WTC11 (cell line): ENCODE measurements at regions not wholly inside any gene's neighbourhood (a gene's known extent, or its start where the extent isn't known, plus 50 kb on each side); places are given as distances from the start of the nearest gene placed in this dataset.

Experiments used
- ATAC-seq: fragments of 200-7000 bp; cut with Tn5 transposase; 2 replicates; pipeline ENCODE4 v1.10.0; 2021; ENCODE audit warnings: mild to moderate bottlenecking, moderate library complexity
- CTCF ChIA-PET: fragments of 300-600 bp; sonication (Branson Sonifier 250); formaldehyde crosslinking; loops from one replicate; lab custom pipeline; 2021; ENCODE audit warnings: antibody characterized with exemption; lab: Charles Lee
- POLR2A ChIA-PET: fragments of 350-600 bp; sonication (Branson Sonifier 250); formaldehyde crosslinking; loops from one replicate; lab custom pipeline; 2021; ENCODE audit warnings: antibody characterized with exemption; lab: Charles Lee
- DNase-seq: peaks from one replicate; pipeline ENCODE4 v3.0.0; 2021; ENCODE audit warnings: low spot score
- H3K27ac Mint-ChIP-seq: 2 replicates; pipeline ENCODE4 v1.8.0; 2021; ENCODE audit warnings: mixed read lengths
- H3K27me3 Mint-ChIP-seq: 2 replicates; pipeline ENCODE4 v1.8.0; 2021; ENCODE audit warnings: low read depth, mild to moderate bottlenecking, moderate library complexity, mixed read lengths
- H3K36me3 Mint-ChIP-seq: 2 replicates; pipeline ENCODE4 v1.8.0; 2021; ENCODE audit warnings: mixed read lengths
- H3K4me1 Mint-ChIP-seq: 2 replicates; pipeline ENCODE4 v1.8.0; 2022; ENCODE audit warnings: mixed read lengths
- H3K4me3 Mint-ChIP-seq: 2 replicates; pipeline ENCODE4 v1.8.0; 2021; ENCODE audit warnings: mild to moderate bottlenecking, moderate library complexity, mixed read lengths
- H3K9me3 Mint-ChIP-seq: 2 replicates; pipeline ENCODE4 v1.8.0; 2021; ENCODE audit warnings: mixed read lengths
- CREM ChIP-seq: sonication (generic); formaldehyde crosslinking; IDR thresholded peaks from 2 replicates; pipeline ENCODE4 v1.8.1; 2022; ENCODE audit warnings: mild to moderate bottlenecking, missing genetic modification reagents, moderate library complexity
- ELF4 ChIP-seq: sonication (generic); formaldehyde crosslinking; IDR thresholded peaks from 2 replicates; pipeline ENCODE4 v1.8.1; 2022; ENCODE audit warnings: low read depth, mild to moderate bottlenecking, moderate library complexity, missing genetic modification reagents
- EMX1 ChIP-seq: fragments of 250-450 bp; sonication (Bioruptor Pico); IDR thresholded peaks from 2 replicates; pipeline ENCODE4 v1.8.0; 2021; ENCODE audit warnings: mild to moderate bottlenecking
- ESRRA ChIP-seq: sonication (generic); formaldehyde crosslinking; IDR thresholded peaks from 2 replicates; pipeline ENCODE4 v1.8.1; 2022; ENCODE audit warnings: mild to moderate bottlenecking, missing genetic modification reagents, borderline replicate concordance
- FOXP1 ChIP-seq: sonication (generic); formaldehyde crosslinking; IDR thresholded peaks from 2 replicates; pipeline ENCODE4 v1.8.0; 2022; ENCODE audit warnings: missing genetic modification reagents, mild to moderate bottlenecking, moderate library complexity, borderline replicate concordance
- MXD4 ChIP-seq: fragments of 250-450 bp; sonication (Bioruptor Pico); IDR thresholded peaks from 2 replicates; pipeline ENCODE4 v1.8.0; 2021; ENCODE audit warnings: mild to moderate bottlenecking, moderate library complexity, borderline replicate concordance
- PRRX2 ChIP-seq: fragments of 250-450 bp; sonication (Bioruptor Pico); IDR thresholded peaks from 2 replicates; pipeline ENCODE4 v1.8.0; 2021; ENCODE audit warnings: mild to moderate bottlenecking
- RORB ChIP-seq: fragments of 250-450 bp; sonication (Bioruptor Pico); IDR thresholded peaks from 2 replicates; pipeline ENCODE4 v1.9.0; 2021; ENCODE audit warnings: mild to moderate bottlenecking
- SOX15 ChIP-seq: fragments of 250-450 bp; sonication (Bioruptor Pico); IDR thresholded peaks from 2 replicates; pipeline ENCODE4 v1.9.0; 2021; ENCODE audit warnings: mild to moderate bottlenecking
- ZNF219 ChIP-seq: sonication (generic); formaldehyde crosslinking; IDR thresholded peaks from 2 replicates; pipeline ENCODE4 v1.8.0; 2023; ENCODE audit warnings: missing genetic modification reagents, mild to moderate bottlenecking, borderline replicate concordance
- TF ChIP-seq, protein P1 (sequence below): sonication (generic); formaldehyde crosslinking; IDR thresholded peaks from 2 replicates; pipeline ENCODE4 v1.8.0; 2022; ENCODE audit warnings: missing genetic modification reagents
- TF ChIP-seq, protein P2 (sequence below): sonication (generic); formaldehyde crosslinking; IDR thresholded peaks from 2 replicates; pipeline ENCODE4 v1.8.0; 2023; ENCODE audit warnings: missing genetic modification reagents
- TF ChIP-seq, protein P3 (sequence below): sonication (generic); formaldehyde crosslinking; IDR thresholded peaks from 2 replicates; pipeline ENCODE4 v1.8.1; 2023; ENCODE audit warnings: mild to moderate bottlenecking, moderate library complexity, missing genetic modification reagents
- TF ChIP-seq, protein P4 (sequence below): fragments of 250-450 bp; sonication (Bioruptor Pico); IDR thresholded peaks from 2 replicates; pipeline ENCODE4 v1.9.0; 2021; ENCODE audit warnings: moderate library complexity, mild to moderate bottlenecking, inconsistent platforms, borderline replicate concordance
- TF ChIP-seq, protein P5 (sequence below): sonication (generic); formaldehyde crosslinking; IDR thresholded peaks from 2 replicates; pipeline ENCODE4 v1.8.0; 2022; ENCODE audit warnings: mild to moderate bottlenecking, missing genetic modification reagents
- TF ChIP-seq, protein P6 (sequence below): sonication (generic); formaldehyde crosslinking; IDR thresholded peaks from 2 replicates; pipeline ENCODE4 v1.8.0; 2022; ENCODE audit warnings: mild to moderate bottlenecking, missing genetic modification reagents
- TF ChIP-seq, protein P7 (sequence below): fragments of 250-450 bp; sonication (Bioruptor Pico); IDR thresholded peaks from 2 replicates; pipeline ENCODE4 v1.9.0; 2021; ENCODE audit warnings: mild to moderate bottlenecking

DNA sequence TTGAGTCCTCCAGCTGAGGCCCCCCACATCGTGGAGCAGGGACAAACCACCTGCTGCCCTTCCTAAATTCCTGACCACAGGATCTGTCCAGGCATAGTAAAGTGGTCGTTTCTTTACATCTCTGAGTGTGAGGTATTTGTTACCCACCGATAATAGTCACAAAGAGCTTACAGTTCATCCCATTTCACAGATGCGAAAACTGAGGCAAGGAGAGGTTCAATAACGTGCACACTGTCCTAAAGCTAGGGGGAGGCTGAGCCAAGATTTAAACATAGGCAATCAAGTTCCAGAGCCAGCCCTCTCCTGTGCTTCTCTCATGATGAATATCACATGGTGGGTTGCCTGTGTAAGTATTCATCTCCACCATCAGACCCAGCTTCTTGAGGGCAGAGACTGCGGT, 135.4 kb downstream of the CCT6B start:
- Mint-ChIP-seq H3K4me3 (no peak overlapping the region), H3K9me3 (no peaks in the 10 kb centered on the region), H3K27me3 (peaks cover 22% of the 10 kb centered on the region), H3K27ac (no peak overlapping the region), H3K4me1 (peaks cover 18% of the 10 kb centered on the region), H3K36me3 (no peaks in the 10 kb centered on the region)
- no peak for ATAC-seq
- CTCF ChIA-PET: interaction anchor here (1.7 kb wide), 1 partner anchor 284 kb away, joined by 5 read pairs; no protein-coding TSS in a partner anchor
- POLR2A ChIA-PET: no interaction called here
- no peak for DNase-seq
- TF ChIP-seq, protein P1, sequence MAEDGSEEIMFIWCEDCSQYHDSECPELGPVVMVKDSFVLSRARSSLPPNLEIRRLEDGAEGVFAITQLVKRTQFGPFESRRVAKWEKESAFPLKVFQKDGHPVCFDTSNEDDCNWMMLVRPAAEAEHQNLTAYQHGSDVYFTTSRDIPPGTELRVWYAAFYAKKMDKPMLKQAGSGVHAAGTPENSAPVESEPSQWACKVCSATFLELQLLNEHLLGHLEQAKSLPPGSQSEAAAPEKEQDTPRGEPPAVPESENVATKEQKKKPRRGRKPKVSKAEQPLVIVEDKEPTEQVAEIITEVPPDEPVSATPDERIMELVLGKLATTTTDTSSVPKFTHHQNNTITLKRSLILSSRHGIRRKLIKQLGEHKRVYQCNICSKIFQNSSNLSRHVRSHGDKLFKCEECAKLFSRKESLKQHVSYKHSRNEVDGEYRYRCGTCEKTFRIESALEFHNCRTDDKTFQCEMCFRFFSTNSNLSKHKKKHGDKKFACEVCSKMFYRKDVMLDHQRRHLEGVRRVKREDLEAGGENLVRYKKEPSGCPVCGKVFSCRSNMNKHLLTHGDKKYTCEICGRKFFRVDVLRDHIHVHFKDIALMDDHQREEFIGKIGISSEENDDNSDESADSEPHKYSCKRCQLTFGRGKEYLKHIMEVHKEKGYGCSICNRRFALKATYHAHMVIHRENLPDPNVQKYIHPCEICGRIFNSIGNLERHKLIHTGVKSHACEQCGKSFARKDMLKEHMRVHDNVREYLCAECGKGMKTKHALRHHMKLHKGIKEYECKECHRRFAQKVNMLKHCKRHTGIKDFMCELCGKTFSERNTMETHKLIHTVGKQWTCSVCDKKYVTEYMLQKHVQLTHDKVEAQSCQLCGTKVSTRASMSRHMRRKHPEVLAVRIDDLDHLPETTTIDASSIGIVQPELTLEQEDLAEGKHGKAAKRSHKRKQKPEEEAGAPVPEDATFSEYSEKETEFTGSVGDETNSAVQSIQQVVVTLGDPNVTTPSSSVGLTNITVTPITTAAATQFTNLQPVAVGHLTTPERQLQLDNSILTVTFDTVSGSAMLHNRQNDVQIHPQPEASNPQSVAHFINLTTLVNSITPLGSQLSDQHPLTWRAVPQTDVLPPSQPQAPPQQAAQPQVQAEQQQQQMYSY (CRISPR knock-in tag): no peak
- TF ChIP-seq, protein P2, sequence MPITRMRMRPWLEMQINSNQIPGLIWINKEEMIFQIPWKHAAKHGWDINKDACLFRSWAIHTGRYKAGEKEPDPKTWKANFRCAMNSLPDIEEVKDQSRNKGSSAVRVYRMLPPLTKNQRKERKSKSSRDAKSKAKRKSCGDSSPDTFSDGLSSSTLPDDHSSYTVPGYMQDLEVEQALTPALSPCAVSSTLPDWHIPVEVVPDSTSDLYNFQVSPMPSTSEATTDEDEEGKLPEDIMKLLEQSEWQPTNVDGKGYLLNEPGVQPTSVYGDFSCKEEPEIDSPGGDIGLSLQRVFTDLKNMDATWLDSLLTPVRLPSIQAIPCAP (CRISPR knock-in tag): no peak
- TF ChIP-seq PRRX2 (CRISPR knock-in tag) (no peak), CREM (no peak), MXD4 (no peak), SOX15 (no peak), RORB (no peak), ZNF219 (no peak), ESRRA (no peak), ELF4 (no peak), EMX1 (CRISPR knock-in tag) (no peak)
- TF ChIP-seq, protein P3, sequence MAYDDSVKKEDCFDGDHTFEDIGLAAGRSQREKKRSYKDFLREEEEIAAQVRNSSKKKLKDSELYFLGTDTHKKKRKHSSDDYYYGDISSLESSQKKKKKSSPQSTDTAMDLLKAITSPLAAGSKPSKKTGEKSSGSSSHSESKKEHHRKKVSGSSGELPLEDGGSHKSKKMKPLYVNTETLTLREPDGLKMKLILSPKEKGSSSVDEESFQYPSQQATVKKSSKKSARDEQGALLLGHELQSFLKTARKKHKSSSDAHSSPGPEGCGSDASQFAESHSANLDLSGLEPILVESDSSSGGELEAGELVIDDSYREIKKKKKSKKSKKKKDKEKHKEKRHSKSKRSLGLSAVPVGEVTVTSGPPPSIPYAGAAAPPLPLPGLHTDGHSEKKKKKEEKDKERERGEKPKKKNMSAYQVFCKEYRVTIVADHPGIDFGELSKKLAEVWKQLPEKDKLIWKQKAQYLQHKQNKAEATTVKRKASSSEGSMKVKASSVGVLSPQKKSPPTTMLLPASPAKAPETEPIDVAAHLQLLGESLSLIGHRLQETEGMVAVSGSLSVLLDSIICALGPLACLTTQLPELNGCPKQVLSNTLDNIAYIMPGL (CRISPR knock-in tag): no peak
- TF ChIP-seq, protein P4, sequence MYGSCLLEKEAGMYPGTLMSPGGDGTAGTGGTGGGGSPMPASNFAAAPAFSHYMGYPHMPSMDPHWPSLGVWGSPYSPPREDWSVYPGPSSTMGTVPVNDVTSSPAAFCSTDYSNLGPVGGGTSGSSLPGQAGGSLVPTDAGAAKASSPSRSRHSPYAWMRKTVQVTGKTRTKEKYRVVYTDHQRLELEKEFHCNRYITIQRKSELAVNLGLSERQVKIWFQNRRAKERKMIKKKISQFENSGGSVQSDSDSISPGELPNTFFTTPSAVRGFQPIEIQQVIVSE (CRISPR knock-in tag): no peak
- TF ChIP-seq, protein P5, sequence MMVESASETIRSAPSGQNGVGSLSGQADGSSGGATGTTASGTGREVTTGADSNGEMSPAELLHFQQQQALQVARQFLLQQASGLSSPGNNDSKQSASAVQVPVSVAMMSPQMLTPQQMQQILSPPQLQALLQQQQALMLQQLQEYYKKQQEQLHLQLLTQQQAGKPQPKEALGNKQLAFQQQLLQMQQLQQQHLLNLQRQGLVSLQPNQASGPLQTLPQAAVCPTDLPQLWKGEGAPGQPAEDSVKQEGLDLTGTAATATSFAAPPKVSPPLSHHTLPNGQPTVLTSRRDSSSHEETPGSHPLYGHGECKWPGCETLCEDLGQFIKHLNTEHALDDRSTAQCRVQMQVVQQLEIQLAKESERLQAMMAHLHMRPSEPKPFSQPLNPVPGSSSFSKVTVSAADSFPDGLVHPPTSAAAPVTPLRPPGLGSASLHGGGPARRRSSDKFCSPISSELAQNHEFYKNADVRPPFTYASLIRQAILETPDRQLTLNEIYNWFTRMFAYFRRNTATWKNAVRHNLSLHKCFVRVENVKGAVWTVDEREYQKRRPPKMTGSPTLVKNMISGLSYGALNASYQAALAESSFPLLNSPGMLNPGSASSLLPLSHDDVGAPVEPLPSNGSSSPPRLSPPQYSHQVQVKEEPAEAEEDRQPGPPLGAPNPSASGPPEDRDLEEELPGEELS (CRISPR knock-in tag): no peak
- TF ChIP-seq, protein P6, sequence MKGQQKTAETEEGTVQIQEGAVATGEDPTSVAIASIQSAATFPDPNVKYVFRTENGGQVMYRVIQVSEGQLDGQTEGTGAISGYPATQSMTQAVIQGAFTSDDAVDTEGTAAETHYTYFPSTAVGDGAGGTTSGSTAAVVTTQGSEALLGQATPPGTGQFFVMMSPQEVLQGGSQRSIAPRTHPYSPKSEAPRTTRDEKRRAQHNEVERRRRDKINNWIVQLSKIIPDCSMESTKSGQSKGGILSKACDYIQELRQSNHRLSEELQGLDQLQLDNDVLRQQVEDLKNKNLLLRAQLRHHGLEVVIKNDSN (CRISPR knock-in tag): no peak
- TF ChIP-seq, protein P7, sequence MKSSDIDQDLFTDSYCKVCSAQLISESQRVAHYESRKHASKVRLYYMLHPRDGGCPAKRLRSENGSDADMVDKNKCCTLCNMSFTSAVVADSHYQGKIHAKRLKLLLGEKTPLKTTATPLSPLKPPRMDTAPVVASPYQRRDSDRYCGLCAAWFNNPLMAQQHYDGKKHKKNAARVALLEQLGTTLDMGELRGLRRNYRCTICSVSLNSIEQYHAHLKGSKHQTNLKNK (CRISPR knock-in tag): no peak

DNA sequence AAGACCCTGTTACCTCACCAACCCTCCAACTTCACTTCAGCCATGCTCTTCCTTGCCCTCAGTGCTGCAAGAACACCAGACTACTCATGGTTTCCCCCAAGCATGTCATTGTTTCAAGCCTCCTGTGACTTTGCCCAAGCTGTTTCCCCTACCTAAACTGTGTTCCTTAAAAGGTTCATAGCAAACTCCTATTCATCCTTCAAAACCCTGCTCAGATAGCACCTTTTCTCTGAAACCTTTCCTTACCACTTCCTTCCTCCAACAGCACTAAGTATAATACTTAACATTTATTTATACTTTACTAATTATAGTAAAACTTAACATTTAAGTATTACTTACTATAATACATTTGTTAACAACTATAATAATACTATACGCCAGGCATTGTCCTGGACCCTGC, 136.2 kb downstream of the CCT6B start:
- CTCF ChIA-PET: no interaction called here
- no peak for ATAC-seq
- peaks cover 30% of the 10 kb centered on the region for H3K27me3 Mint-ChIP-seq

More for the DNA sequence above, 136.2 kb downstream of the CCT6B start:
- Mint-ChIP-seq H3K4me3 (no peak overlapping the region), H3K9me3 (no peaks in the 10 kb centered on the region), H3K4me1 (peaks cover 23% of the 10 kb centered on the region), H3K27ac (no peak overlapping the region), H3K36me3 (no peaks in the 10 kb centered on the region)
- POLR2A ChIA-PET: no interaction called here
- TF ChIP-seq ELF4 (no peak), FOXP1 (CRISPR knock-in tag) (no peak)
- TF ChIP-seq, protein P1 (CRISPR knock-in tag): no peak
- DNase-seq: no peak
